ENCODE measurements at regions not wholly inside any gene's neighbourhood (a gene's known extent, or its start where the extent isn't known, plus 50 kb on each side); places are given as distances from the start of the nearest gene placed in this dataset.
"Not testable (repeated sequence)": the region's sequence is repeated elsewhere in the genome, so short reads cannot be mapped to it uniquely, and the experiment has no call there.

GRCh38 chr2:220775856-220776488 is 796.1 kb downstream of the EPHA4 start:
- no peak overlapping the region for H3K4me2 ChIP-seq (ENCODE audit: low read length)
- H2BK15ac ChIP-seq (replicated peaks; ENCODE audit: low read depth), result no peak overlapping the region
- no peaks in the 10 kb centered on the region for H3K4me1 ChIP-seq (ENCODE audit: control insufficient read depth, low read depth, low read length)
- no CpG with 5 or more reads among the region's 2 CpGs for WGBS (ENCODE audit: extremely low coverage, insufficient coverage, low lambda C conversion rate)
- no peaks in the 10 kb centered on the region for H3K79me2 ChIP-seq (ENCODE audit: control insufficient read depth, insufficient read depth, low read length)
- no peak overlapping the region for H3K18ac ChIP-seq (ENCODE audit: low read length)
- DNase-seq, result peak; percentile 69
- no peaks in the 10 kb centered on the region for H3K27me3 ChIP-seq (ENCODE audit: insufficient read depth, low read length, poor library complexity)
- H3K4me3 ChIP-seq (ENCODE audit: low read length), result no peak overlapping the region
- H4K8ac ChIP-seq (ENCODE audit: low read depth, low read length), result no peak overlapping the region
- H3K36me3 ChIP-seq (ENCODE audit: control insufficient read depth, insufficient read depth, low read length), result no peaks in the 10 kb centered on the region
- H3K23ac ChIP-seq (ENCODE audit: low read length), result no peak overlapping the region
- H2BK120ac ChIP-seq (ENCODE audit: low read depth, low read length), result no peak overlapping the region
- no peak overlapping the region for H3K27ac ChIP-seq (ENCODE audit: low read depth, low read length)
- no peak overlapping the region for H3K9ac ChIP-seq (ENCODE audit: low read length)
- no peaks in the 10 kb centered on the region for H3K79me1 ChIP-seq (ENCODE audit: low read length)
- no peak overlapping the region for H3K4ac ChIP-seq (ENCODE audit: low read depth, low read length)
- no peak overlapping the region for H4K5ac ChIP-seq (ENCODE audit: low read length)
- no peak overlapping the region for H2AK5ac ChIP-seq (ENCODE audit: low read length)
- H3K56ac ChIP-seq (ENCODE audit: low read length), result no peak overlapping the region
- no peak overlapping the region for H2BK5ac ChIP-seq (ENCODE audit: low read length)

- not testable (repeated sequence) for DNase-seq; H2BK120ac ChIP-seq (ENCODE audit: low read depth, low read length); H3K79me2 ChIP-seq (ENCODE audit: control insufficient read depth, insufficient read depth, low read length); H3K27ac ChIP-seq (ENCODE audit: low read depth, low read length); H3K36me3 ChIP-seq (ENCODE audit: control insufficient read depth, insufficient read depth, low read length); H3K4ac ChIP-seq (ENCODE audit: low read depth, low read length); H3K18ac ChIP-seq (ENCODE audit: low read length); H4K5ac ChIP-seq (ENCODE audit: low read length); H3K4me1 ChIP-seq (ENCODE audit: control insufficient read depth, low read depth, low read length); H3K27me3 ChIP-seq (ENCODE audit: insufficient read depth, low read length, poor library complexity); H2BK15ac ChIP-seq (replicated peaks; ENCODE audit: low read depth); H4K8ac ChIP-seq (ENCODE audit: low read depth, low read length); H3K4me3 ChIP-seq (ENCODE audit: low read length); H2AK5ac ChIP-seq (ENCODE audit: low read length); H3K56ac ChIP-seq (ENCODE audit: low read length); H3K79me1 ChIP-seq (ENCODE audit: low read length); H3K9ac ChIP-seq (ENCODE audit: low read length); H3K4me2 ChIP-seq (ENCODE audit: low read length); H3K23ac ChIP-seq (ENCODE audit: low read length); H2BK5ac ChIP-seq (ENCODE audit: low read length)
These were observed 793.0 kb downstream of the EPHA4 start for GRCh38 chr2:220779076-220779475.

- DNase-seq, result no peak
- no peak overlapping the region for H3K56ac ChIP-seq (ENCODE audit: low read length)
- H3K23ac ChIP-seq (ENCODE audit: low read length), result no peak overlapping the region
- no peaks in the 10 kb centered on the region for H3K79me1 ChIP-seq (ENCODE audit: low read length)
- no peak overlapping the region for H2BK120ac ChIP-seq (ENCODE audit: low read depth, low read length)
- H2AK5ac ChIP-seq (ENCODE audit: low read length), result no peak overlapping the region
- H3K27me3 ChIP-seq (ENCODE audit: insufficient read depth, low read length, poor library complexity), result no peaks in the 10 kb centered on the region
- no peak overlapping the region for H2BK5ac ChIP-seq (ENCODE audit: low read length)
- no peaks in the 10 kb centered on the region for H3K79me2 ChIP-seq (ENCODE audit: control insufficient read depth, insufficient read depth, low read length)
- no peak overlapping the region for H3K18ac ChIP-seq (ENCODE audit: low read length)
- H3K4me1 ChIP-seq (ENCODE audit: control insufficient read depth, low read depth, low read length), result no peaks in the 10 kb centered on the region
- no peak overlapping the region for H4K8ac ChIP-seq (ENCODE audit: low read depth, low read length)
- H3K36me3 ChIP-seq (ENCODE audit: control insufficient read depth, insufficient read depth, low read length), result no peaks in the 10 kb centered on the region
- H3K4ac ChIP-seq (ENCODE audit: low read depth, low read length), result no peak overlapping the region
- no peak overlapping the region for H3K4me3 ChIP-seq (ENCODE audit: low read length)
- no peak overlapping the region for H2BK15ac ChIP-seq (replicated peaks; ENCODE audit: low read depth)
- no peak overlapping the region for H4K5ac ChIP-seq (ENCODE audit: low read length)
- no CpG with 5 or more reads among the region's 1 CpG for WGBS (ENCODE audit: extremely low coverage, insufficient coverage, low lambda C conversion rate)
- H3K4me2 ChIP-seq (ENCODE audit: low read length), result no peak overlapping the region
- H3K27ac ChIP-seq (ENCODE audit: low read depth, low read length), result no peak overlapping the region
- no peak overlapping the region for H3K9ac ChIP-seq (ENCODE audit: low read length)
These were observed 792.6 kb downstream of the EPHA4 start for GRCh38 chr2:220779511-220779910.

- no peak overlapping the region for H3K9ac ChIP-seq (ENCODE audit: low read length)
- H2BK15ac ChIP-seq (replicated peaks; ENCODE audit: low read depth), result no peak overlapping the region
- H2BK5ac ChIP-seq (ENCODE audit: low read length), result no peak overlapping the region
- H3K27me3 ChIP-seq (ENCODE audit: insufficient read depth, low read length, poor library complexity), result no peaks in the 10 kb centered on the region
- no peaks in the 10 kb centered on the region for H3K36me3 ChIP-seq (ENCODE audit: control insufficient read depth, insufficient read depth, low read length)
- H3K56ac ChIP-seq (ENCODE audit: low read length), result no peak overlapping the region
- H3K79me1 ChIP-seq (ENCODE audit: low read length), result no peaks in the 10 kb centered on the region
- no peak overlapping the region for H3K18ac ChIP-seq (ENCODE audit: low read length)
- H3K4ac ChIP-seq (ENCODE audit: low read depth, low read length), result no peak overlapping the region
- no peaks in the 10 kb centered on the region for H3K79me2 ChIP-seq (ENCODE audit: control insufficient read depth, insufficient read depth, low read length)
- WGBS (ENCODE audit: extremely low coverage, insufficient coverage, low lambda C conversion rate), result no CpG with 5 or more reads among the region's 2 CpGs
- DNase-seq, result no peak
- H2BK120ac ChIP-seq (ENCODE audit: low read depth, low read length), result no peak overlapping the region
- no peak overlapping the region for H3K23ac ChIP-seq (ENCODE audit: low read length)
- H3K27ac ChIP-seq (ENCODE audit: low read depth, low read length), result no peak overlapping the region
- H3K4me1 ChIP-seq (ENCODE audit: control insufficient read depth, low read depth, low read length), result no peaks in the 10 kb centered on the region
- H3K4me2 ChIP-seq (ENCODE audit: low read length), result no peak overlapping the region
- H4K5ac ChIP-seq (ENCODE audit: low read length), result no peak overlapping the region
- H2AK5ac ChIP-seq (ENCODE audit: low read length), result no peak overlapping the region
- no peak overlapping the region for H3K4me3 ChIP-seq (ENCODE audit: low read length)
- no peak overlapping the region for H4K8ac ChIP-seq (ENCODE audit: low read depth, low read length)
These were observed 792.2 kb downstream of the EPHA4 start for GRCh38 chr2:220779931-220780330.

GRCh38 chr2:220781622-220782241 is 790.4 kb downstream of the EPHA4 start:
- no peaks in the 10 kb centered on the region for H3K27me3 ChIP-seq (ENCODE audit: insufficient read depth, low read length, poor library complexity)
- no peaks in the 10 kb centered on the region for H3K36me3 ChIP-seq (ENCODE audit: control insufficient read depth, insufficient read depth, low read length)
- WGBS (ENCODE audit: extremely low coverage, insufficient coverage, low lambda C conversion rate), result no CpG with 5 or more reads among the region's 5 CpGs
- no peak overlapping the region for H3K4ac ChIP-seq (ENCODE audit: low read depth, low read length)
- no peak overlapping the region for H3K4me3 ChIP-seq (ENCODE audit: low read length)
- H2BK15ac ChIP-seq (replicated peaks; ENCODE audit: low read depth), result no peak overlapping the region
- H4K8ac ChIP-seq (ENCODE audit: low read depth, low read length), result no peak overlapping the region
- no peak overlapping the region for H3K27ac ChIP-seq (ENCODE audit: low read depth, low read length)
- H3K56ac ChIP-seq (ENCODE audit: low read length), result no peak overlapping the region
- peak; percentile 35 for DNase-seq
- H2AK5ac ChIP-seq (ENCODE audit: low read length), result no peak overlapping the region
- H3K9ac ChIP-seq (ENCODE audit: low read length), result no peak overlapping the region
- no peak overlapping the region for H3K4me2 ChIP-seq (ENCODE audit: low read length)
- no peak overlapping the region for H3K18ac ChIP-seq (ENCODE audit: low read length)
- no peak overlapping the region for H2BK120ac ChIP-seq (ENCODE audit: low read depth, low read length)
- H3K79me1 ChIP-seq (ENCODE audit: low read length), result no peaks in the 10 kb centered on the region
- no peak overlapping the region for H4K5ac ChIP-seq (ENCODE audit: low read length)
- H2BK5ac ChIP-seq (ENCODE audit: low read length), result no peak overlapping the region
- H3K79me2 ChIP-seq (ENCODE audit: control insufficient read depth, insufficient read depth, low read length), result no peaks in the 10 kb centered on the region
- H3K23ac ChIP-seq (ENCODE audit: low read length), result no peak overlapping the region
- H3K4me1 ChIP-seq (ENCODE audit: control insufficient read depth, low read depth, low read length), result no peaks in the 10 kb centered on the region

- WGBS (ENCODE audit: extremely low coverage, insufficient coverage, low lambda C conversion rate), result no CpG with 5 or more reads among the region's 5 CpGs
- H3K4me1 ChIP-seq (ENCODE audit: control insufficient read depth, low read depth, low read length), result no peaks in the 10 kb centered on the region
- H3K4me2 ChIP-seq (ENCODE audit: low read length), result no peak overlapping the region
- no peak overlapping the region for H3K9ac ChIP-seq (ENCODE audit: low read length)
- H3K79me1 ChIP-seq (ENCODE audit: low read length), result no peaks in the 10 kb centered on the region
- H2AK5ac ChIP-seq (ENCODE audit: low read length), result no peak overlapping the region
- no peak overlapping the region for H2BK15ac ChIP-seq (replicated peaks; ENCODE audit: low read depth)
- H3K18ac ChIP-seq (ENCODE audit: low read length), result no peak overlapping the region
- no peak overlapping the region for H3K56ac ChIP-seq (ENCODE audit: low read length)
- no peak overlapping the region for H3K4me3 ChIP-seq (ENCODE audit: low read length)
- no peak overlapping the region for H2BK5ac ChIP-seq (ENCODE audit: low read length)
- no peak overlapping the region for H4K5ac ChIP-seq (ENCODE audit: low read length)
- no peak overlapping the region for H3K27ac ChIP-seq (ENCODE audit: low read depth, low read length)
- no peak overlapping the region for H4K8ac ChIP-seq (ENCODE audit: low read depth, low read length)
- no peak overlapping the region for H3K4ac ChIP-seq (ENCODE audit: low read depth, low read length)
- H3K23ac ChIP-seq (ENCODE audit: low read length), result no peak overlapping the region
- no peak for DNase-seq
- no peaks in the 10 kb centered on the region for H3K36me3 ChIP-seq (ENCODE audit: control insufficient read depth, insufficient read depth, low read length)
- no peaks in the 10 kb centered on the region for H3K79me2 ChIP-seq (ENCODE audit: control insufficient read depth, insufficient read depth, low read length)
- H3K27me3 ChIP-seq (ENCODE audit: insufficient read depth, low read length, poor library complexity), result no peaks in the 10 kb centered on the region
- H2BK120ac ChIP-seq (ENCODE audit: low read depth, low read length), result no peak overlapping the region
These were observed 789.4 kb downstream of the EPHA4 start for GRCh38 chr2:220782609-220783113.

Measured in mesendoderm (in vitro differentiated cells).